Forelimb muscle (tissue), 1 donor: ENCODE measurements at regions not wholly inside any gene's neighbourhood (a gene's known extent, or its start where the extent isn't known, plus 50 kb on each side); places are given as distances from the start of the nearest gene placed in this dataset.

ENCODE experiments used
- DNase-seq: peaks from one replicate; pipeline ENCODE4 v3.0.0-alpha.2; 2013; ENCODE audit warnings: low read depth

DNA sequence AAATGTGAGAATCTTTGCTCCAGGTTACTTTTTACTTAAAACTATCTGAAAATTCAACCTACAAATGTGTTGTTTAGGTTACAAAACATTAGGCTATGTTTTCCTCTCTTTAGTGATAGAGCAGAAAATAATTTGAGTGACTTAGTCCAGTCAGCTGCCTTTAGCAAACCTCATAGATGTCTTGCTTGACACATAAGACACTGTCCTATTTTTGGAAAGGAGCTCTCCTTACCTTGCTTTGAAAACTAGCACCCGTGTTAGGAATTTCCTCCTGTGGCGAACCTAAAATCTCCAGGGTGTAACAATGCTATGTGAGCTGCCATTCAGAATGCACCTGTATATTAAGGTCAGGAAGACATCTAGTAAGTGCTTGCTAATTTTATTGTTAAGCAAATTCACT, 221.2 kb upstream of the CD180 start:
- DNase-seq, result no peak

DNA sequence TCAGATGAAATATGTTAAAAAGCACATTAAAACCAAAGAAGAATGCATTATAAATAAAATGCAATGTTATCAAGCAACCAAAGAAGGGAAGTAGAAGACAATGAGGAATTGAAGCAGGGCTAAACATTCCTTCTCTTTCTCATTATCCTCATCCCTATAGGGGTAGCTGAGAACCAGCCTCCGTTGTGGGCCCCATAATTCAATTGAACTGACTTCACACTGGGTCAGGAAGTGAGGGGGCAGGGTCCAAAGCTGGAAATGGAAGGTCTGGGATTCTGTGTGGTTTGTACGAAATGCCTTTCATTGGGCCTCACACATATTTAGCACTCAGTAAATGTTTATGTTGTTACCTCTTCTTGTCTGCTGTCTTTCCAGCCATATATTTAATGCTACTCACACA, 220.4 kb upstream of the CD180 start:
- no peak for DNase-seq

DNA sequence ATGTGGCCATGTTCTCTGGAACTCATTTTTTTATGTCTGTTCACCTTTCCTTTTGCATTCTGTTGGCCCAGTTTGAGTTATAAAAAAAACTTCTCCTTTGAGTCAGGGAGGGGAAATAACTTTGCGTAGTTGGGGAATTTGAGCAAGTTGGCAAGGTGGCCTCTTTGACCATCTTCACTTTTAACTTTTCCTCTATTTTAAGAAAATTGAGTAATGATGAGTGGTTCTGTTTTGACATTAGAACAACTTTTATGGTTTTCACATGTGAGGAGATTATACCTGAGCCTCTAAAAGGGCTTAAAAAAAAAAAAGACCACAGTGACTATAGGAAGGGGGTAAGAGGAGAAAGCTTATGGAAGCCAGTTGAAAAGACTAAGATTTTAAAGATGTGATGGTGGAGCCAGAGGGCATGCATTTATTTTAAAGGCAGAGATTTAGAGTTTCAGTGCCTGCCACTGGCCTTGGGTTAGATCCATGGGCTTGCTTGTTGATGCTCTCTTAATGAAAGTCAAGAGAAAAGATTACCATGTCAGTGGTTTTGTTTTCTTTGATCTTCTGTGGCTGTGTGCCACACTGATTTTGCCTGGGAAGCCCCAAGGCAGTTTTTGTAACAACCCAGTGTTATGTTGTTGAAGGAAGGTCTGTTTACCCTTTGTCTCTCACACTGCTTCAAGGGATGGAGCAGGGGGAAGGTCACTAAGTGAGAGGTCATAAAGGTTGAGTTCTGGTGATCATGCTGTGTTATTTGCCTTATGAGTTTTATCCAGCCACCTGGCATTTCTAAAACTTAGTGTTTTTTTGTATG, 219.7 kb upstream of the CD180 start:
- no peak for DNase-seq

DNA sequence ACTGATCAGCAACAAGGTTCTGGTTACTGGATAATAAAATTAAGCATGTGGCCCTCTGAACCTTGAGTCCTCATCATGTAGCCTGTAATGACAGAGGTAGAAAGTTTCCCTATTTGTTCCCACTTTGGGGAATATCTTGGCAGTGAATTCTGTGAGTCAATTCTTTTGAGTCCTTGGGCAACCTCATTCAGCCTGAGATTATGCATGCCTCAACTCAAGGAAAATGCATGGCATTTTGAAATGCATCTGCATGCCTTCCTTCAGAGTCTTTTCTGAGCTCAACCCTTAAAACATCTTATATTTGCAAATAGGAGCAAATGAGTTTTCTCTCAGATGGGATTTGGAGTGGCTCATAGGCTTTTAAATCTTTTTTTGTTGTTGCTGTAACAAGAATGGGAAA, 218.1 kb upstream of the CD180 start:
- DNase-seq, result no peak

DNA sequence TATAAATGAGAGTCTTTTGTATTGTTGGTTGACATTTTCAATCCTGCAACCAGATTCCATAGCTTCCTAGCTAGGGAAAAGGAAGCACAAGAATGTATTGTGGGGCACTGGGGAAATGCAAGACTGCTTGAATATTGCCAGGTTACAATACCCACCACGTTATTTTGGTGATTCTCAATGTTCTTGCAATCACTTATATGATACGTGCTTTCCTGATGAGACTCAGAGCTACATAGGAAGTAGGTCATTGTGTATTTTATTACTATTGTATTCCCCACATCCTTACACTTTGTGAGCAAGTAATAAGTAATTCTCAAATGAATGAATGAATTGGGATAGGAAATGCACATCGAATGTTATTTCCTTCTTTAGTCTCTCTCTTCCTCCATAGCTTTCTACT, 217.1 kb upstream of the CD180 start:
- DNase-seq, result no peak

DNA sequence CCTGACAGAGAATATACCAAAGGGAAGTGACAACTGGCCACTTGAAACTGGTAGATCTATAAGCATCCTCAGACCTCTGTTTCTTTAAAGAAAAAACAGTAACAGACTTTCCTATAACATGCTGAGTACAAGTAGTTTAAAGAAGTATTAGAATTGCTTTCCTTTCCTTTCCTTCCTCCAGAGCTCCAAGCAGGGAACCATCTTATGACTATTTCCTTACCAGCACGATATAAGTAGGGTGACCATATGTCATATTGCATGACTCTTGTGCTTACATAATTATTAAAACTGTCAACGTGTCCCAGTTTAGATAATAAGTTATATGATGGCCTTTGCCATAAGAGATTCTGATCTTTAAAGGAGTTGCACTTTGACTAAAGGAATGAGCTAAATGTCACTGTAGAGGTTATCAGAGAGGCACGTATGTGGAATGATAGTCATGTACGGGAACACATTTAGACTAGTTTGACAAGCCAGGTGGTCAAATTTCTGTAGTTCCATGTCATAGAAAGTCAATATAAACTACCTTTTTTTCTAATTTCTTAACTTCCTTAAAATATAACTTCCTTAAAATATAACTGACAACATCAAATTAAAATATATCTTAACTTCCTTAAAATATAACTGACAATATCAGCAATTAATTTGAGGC, 212.7 kb upstream of the CD180 start:
- DNase-seq, result no peak

DNA sequence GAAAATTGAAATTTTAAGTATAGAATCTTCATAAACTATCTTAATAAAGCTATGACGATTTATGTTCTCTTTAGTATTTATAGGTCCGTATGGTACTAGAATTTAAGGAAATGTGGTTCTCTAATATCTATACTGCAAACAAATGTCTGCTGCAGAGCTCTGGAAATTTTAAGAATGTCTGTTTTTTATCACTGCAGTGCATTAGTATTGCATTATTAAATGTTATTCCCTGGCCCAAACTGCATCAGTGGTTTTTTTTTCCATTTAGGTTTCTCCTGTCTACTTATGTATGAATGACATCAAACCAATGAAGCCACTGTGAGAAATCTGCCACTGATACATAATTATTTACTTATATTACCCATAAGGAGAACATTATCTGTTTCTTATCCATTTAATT, 211.4 kb upstream of the CD180 start:
- no peak for DNase-seq

DNA sequence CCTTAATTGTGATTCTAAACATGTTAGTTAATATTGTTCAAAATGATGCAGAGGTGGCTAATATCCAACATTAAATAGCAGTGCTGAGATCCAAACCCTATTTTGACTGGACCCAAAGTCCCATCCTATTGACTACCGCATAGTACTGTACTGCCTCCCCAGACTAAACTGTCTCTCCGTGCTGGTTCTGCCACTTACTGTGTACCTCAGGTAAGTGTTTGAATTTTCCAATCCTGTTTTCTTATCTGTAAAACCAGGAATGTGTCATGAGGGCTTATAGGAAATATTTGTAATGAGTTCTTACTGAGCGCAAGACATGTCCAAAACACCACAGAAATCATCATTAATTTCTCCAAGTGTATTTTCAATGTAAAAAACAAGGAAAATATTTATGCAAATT, 209.2 kb upstream of the CD180 start:
- DNase-seq, result no peak

DNA sequence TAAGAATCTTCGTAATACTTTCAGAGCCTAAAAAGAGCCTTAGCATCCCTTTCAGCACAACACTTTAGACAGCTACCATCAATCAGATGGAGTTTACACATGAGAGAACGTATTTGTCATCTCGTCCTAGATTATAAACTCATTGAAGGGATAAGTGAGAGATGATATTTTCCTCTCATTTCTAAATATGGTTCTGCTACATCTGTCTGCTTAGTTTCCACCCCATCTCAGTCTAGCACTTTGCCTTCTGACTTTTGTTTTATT, 208.4 kb upstream of the CD180 start:
- no peak for DNase-seq

DNA sequence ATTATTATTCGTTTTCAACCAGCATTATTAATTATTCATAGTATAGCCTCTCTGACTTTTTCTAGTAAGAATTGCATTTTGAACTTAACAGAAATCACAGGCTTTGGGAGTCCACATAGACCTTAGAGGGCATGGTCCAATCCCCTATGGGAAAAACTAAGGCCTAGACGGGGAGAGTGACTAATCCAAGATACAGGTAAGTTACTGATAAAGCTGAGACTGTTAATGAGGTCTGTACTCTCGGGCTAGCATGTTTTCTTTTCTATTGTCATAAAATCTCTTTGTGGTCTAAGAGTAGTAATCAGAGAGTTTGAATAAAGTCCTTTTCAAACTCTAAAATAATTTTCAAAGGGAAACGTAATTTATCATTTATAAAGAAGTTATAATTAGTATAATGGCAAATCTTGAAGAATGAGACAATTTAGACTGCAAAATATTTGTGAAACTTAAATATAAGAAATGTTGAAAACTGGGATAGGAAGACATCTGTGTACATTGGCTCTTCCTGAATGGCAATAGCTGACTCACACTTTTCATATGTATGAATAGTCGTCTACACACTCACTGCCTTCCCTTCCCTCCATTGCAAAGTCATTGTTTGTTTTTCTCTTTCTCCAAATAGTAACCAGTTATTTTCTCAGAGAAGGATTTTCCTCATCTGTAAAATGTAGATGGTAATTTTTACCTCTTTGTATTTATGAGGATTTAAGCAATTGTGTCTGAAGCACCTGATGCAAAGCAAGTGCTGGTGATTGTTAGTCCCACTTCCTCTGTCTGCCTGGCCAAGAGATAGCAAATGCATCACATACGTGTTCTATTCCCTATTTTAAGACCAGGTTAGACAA, 207.9 kb upstream of the CD180 start:
- DNase-seq, result no peak

DNA sequence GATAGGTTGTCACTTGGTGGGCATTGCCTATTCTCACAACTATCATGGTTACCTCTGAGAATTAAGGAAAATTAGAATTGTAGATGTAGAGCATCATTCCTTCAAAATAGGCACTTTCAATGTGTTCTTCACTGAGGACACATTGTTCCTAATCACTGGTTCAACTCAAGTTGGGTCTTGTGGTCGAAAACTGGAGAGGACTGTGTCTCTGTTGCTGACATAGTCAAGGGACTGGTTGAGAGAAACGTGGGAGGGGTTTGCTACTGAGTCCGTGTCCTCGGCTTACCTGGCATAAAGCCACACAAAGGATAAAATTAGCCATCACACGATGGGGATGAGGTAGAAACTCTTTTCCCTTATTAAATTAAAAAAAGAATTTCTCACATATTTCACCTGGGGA, 205.9 kb upstream of the CD180 start:
- no peak for DNase-seq

DNA sequence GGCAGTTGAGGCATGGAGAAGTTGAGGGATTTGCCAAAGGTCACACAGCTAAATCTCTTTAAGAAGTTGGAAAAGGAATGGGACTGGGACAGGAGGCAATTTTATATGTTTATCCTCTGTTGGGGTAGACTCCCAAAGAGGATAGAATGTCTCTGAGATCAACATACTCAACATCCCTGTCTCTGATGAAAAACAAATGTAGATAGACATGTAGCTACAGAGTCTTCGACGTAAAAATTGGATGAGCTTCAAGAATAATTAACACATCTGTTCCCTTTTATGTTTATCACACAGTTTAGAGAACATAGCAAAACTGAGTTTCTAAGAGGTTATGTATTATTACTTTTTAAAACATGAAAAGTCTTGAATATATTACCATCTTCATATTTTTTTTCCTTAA, 204.6 kb upstream of the CD180 start:
- DNase-seq, result no peak

DNA sequence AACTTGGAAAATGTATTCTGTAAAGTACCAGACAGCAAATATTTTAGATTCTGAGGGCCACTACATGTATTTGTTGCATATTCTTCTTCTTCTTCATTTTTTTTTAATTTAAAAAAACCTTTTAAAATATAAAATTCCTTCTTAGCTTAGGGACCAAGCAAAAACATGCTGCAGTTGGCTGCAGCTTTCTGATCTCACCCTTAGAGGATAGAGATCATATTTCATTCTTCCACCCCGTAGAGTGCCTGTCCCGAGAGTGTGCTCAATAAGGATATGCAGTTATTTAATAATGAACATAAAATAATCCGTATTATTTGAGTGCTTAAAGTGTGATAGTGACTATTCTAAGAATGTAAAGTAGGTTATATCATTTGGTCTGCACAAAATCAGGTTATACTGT, 204.2 kb upstream of the CD180 start:
- no peak for DNase-seq

DNA sequence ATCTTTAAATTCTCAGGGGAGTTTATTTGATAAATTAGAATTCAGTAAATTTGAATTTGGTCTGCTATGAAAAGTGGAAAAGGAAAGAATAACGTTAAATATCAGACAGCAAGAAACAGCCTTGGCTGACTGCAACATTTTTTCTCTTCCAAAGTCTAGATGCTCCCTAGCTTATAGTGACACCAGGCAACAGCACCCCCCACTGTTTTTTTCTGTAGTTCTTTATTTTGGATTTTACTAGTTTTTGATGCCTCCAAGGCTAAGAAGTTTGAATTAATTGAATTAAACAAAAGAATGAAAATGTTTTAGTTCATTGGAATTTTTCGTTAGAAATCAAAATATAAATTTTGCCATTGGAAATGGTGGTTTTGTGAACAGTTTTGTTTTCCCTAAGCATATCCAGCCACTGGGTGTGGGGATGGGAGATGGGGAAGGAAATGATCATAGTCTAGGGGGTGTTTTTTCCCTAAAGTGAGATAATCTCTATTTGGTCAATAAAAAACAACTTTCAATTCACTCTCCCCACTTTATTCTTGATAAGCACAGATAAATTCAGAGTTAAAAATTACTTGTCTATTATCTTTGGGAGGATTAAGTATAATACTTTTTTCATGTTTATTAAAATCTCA, 199.3 kb upstream of the CD180 start:
- no peak for DNase-seq

DNA sequence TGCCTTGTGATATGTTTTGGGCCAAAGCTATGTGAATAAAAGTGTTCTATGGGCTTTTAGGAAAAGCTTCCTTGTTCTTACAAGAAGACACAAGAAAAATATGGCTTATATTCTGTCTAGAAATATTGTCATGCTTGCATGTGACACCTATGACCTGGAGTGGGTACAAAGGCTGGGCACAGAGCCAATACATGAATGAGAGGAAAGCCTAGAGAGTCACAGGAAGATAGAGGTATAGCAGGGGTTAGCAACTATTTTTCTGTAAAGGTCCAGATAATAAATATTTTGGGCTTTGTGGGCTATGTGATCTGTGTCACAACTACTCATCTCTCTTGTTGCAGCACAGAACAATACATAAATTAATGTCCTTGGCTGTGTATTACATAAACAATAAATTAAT, 196.6 kb upstream of the CD180 start:
- no peak for DNase-seq

DNA sequence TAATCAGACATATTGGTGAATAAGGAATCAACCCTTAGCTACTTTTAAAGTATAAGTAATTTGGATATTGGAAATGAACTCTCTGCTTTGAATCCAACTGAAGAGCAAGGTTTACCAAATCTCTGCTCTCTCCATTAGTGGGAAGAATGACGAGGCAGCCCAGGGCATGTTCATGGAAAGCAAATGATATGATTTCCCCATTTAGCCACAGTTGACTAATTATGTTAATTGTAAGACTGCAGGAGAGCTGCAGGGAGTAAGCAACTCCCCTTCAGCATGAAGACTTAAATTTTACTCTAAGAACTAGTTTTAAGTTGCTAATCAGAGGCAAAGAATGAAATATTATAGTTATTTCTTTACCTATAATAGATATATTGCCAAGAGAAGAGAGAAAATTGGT, 194.3 kb upstream of the CD180 start:
- DNase-seq, result no peak

DNA sequence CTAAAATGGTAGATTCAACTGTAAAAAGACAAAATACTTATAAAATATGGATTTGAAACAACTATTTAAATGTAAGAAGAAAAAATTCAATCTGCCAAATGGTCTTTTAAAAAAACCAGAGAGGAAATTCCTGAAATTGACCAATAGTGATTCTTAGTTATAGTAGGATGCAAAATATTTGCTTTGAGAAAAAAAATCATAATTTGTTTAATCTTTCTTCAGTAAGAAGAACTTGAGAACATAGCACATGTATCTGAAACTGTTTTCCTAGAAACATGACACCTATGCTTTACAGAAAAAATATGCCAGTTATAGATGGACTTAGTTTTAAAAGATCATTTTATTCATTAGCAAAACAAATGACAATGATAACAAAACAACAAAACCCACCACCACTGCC, 186.9 kb upstream of the CD180 start:
- no peak for DNase-seq

DNA sequence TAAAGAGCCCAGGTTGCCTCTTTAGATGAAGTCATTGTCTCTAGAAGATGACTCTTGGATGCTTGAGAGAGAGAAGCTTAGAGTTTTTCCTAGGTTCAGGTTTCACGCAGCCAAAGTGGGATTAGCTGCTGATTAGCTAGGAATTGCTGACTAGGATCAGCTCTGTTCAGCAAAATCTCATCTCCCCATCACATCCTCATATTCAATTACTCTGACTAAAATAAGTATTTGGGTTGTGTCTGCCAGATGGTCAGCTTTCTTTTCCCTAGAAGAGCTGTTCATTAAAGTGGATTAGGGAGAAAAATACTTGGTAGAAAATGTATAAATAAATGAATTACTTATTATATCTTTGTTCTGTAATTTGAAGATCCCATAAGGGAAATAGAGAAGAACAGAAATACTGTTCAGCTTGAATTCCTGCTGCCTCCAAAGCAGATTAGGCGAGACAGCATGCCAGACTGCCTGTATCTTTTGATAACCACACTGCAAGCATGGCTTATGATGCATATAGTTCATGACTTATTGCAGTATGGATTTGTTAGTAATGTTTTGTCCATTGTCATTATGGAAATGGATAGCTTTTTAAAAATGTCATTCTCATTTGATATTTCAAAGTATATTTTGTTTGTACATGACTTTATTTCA, 184.8 kb upstream of the CD180 start:
- no peak for DNase-seq

DNA sequence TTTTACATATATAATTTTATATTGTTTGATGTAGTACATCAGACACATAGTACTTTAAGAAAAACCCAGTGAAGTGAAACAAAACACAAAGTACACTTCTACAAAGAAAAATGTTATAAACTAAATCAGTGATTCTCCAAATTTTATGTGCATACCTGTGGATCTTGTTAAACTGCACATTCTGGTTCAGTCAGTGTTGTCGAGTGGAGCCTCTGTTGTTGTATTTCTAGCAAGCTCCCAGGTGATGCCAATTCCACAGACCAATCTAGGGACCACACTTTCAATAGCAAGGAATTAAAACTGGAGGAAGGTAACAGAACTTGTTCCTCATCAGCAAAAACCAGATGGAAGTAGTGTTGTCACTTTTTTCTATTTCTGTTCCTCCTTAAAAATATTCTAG, 183.8 kb upstream of the CD180 start:
- DNase-seq, result no peak

DNA sequence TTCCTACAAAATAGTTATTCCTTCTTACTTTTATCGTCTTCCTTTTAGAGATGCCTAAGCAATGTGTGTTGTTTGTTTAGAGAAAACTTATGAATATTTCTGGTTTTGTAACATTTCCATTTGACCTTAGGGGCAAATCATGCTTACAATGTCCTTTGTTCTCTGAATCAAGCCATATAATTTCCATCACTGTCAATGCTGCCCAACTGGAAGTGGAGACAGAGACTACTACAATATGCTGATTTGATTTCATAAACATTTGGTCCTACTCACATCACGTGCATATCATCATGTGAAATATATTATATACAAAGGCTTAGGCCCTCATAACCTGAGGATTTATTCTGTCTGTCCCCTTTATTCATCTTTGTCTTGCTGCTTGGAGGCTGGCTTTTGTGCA, 183.2 kb upstream of the CD180 start:
- no peak for DNase-seq

DNA sequence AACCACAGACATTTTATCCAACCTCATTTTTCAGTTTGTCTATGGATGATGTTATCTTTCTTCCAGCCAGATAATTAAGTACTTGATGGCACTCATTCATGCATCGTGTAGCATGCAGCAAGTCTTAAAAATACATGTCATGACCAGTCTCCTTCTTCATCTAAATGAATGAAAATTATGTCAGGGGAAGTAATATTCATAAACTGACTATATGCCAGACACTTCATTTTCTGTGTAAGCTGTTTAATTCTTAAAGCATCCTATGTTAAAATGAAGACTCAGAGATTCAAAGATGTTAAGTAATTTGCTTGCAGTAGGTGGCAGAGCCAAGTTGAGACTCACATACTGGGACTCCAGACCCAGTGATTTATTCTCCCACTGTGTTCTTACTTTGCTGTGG, 181.7 kb upstream of the CD180 start:
- DNase-seq, result no peak

DNA sequence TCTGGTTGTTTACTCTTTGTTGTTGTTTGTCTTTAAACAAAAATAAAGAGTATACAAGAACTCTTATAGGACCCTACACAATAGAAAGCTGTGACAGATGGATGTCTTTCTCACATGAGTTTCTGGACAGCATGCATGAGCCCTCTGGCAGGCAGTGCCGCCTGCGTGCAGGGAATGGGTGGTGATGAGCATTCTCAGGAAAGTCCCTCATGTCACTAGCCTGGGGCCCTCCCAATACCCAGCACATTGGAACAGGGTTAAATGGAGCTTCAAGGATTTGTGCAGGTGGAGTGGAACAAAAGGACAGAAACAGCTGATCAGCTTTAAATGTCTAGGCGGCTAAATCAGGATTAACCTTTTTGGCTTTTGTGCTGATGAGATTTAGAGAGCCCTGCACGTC, 181.0 kb upstream of the CD180 start:
- DNase-seq, result no peak
